Spleen (tissue), 11 donors: ENCODE measurements at regions not wholly inside any gene's neighbourhood (a gene's known extent, or its start where the extent isn't known, plus 50 kb on each side); places are given as distances from the start of the nearest gene placed in this dataset.

Experiments
- DNase-seq: peaks from one replicate; pipeline ENCODE4 v3.0.0-alpha.2; 2020
- H3K27ac ChIP-seq, 8 donors: fragments of 200-600 bp; sonication (generic) in 7 of 8; 1 replicate in 4 of 8; 2 replicates in 4 of 8; pipeline versions ENCODE4 v1.5.0 to v1.8.0; 2016 to 2021; ENCODE audit warnings: inconsistent platforms in 4 of 8, mild to moderate bottlenecking in 4 of 8, moderate library complexity in 1 of 8
- H3K27me3 ChIP-seq, 7 donors: fragments of 200-600 bp; sonication (generic) in 6 of 7; replicated peaks in 1 of 7; 1 replicate in 4 of 7; 2 replicates in 3 of 7; pipeline versions ENCODE4 v1.5.0 to v1.8.0; 2016 to 2021; ENCODE audit warnings: inconsistent platforms in 3 of 7, mild to moderate bottlenecking in 1 of 7
- H3K36me3 ChIP-seq, 6 donors: fragments of 200-600 bp; sonication (generic) in 5 of 6; 1 replicate in 4 of 6; 2 replicates in 2 of 6; pipeline versions ENCODE4 v1.5.0 to v1.8.0; 2016 to 2021; ENCODE audit warnings: inconsistent platforms in 2 of 6
- H3K4me1 ChIP-seq, 6 donors: fragments of 200-600 bp; sonication (generic) in 5 of 6; 1 replicate in 3 of 6; 2 replicates in 3 of 6; pipeline versions ENCODE4 v1.5.0 to v1.8.0; 2016 to 2021; ENCODE audit warnings: inconsistent platforms in 3 of 6
- H3K4me3 ChIP-seq, 8 donors: fragments of 200-600 bp; sonication (generic) in 7 of 8; 1 replicate in 4 of 8; 2 replicates in 4 of 8; pipeline versions ENCODE4 v1.5.0 to v1.8.0; 2016 to 2021; ENCODE audit warnings: inconsistent platforms in 4 of 8, mild to moderate bottlenecking in 4 of 8, moderate library complexity in 2 of 8
- H3K9me3 ChIP-seq, 8 donors: fragments of 200-600 bp; sonication (generic) in 7 of 8; 1 replicate in 4 of 8; 2 replicates in 4 of 8; pipeline versions ENCODE4 v1.5.0 to v1.8.0; 2016 to 2021; ENCODE audit warnings: inconsistent platforms in 4 of 8
- POLR2A ChIP-seq, 3 donors: fragments of 450-650 bp; IDR thresholded peaks; one replicate each; pipeline ENCODE4 v1.5.1; 2017; ENCODE audit warnings: antibody characterized with exemption in 3 of 3, mild to moderate bottlenecking in 1 of 3
- POLR2AphosphoS5 ChIP-seq, 3 donors: sonication (generic); formaldehyde crosslinking; IDR thresholded peaks; one replicate each; pipeline ENCODE4 v1.5.1; 2017; ENCODE audit warnings: antibody characterized with exemption in 3 of 3
- WGBS, 5 donors: extraction: QIAGEN DNeasy Blood & Tissue Kit in 3 of 5; methylation state at CpG; one replicate each; pipeline versions ENCODE4 v1.1.5 to v1.1.7; 2013 to 2018; 5-methylcytosine and 5-hydroxymethylcytosine counted together
- intact Hi-C: fragments of 100-400 bp; cut with DNase I; formaldehyde crosslinking; loops from one replicate; pipeline ENCODE4 v1.15.0; 2023; ENCODE audit warnings: low total_unique reads
- TF ChIP-seq, protein P1 (sequence below), 11 experiments: fragments of 200-600 bp in 7 of 11; fragments of 450-650 bp in 4 of 11; sonication (generic) in 4 of 11; IDR thresholded peaks in 8 of 11; conservative IDR thresholded peaks in 3 of 11; 1 replicate in 7 of 11; 2 replicates in 4 of 11; pipeline versions ENCODE4 v1.4.0 to v1.8.0; 2016 to 2021; ENCODE audit warnings: antibody characterized with exemption in 11 of 11, inconsistent platforms in 4 of 11, mild to moderate bottlenecking in 1 of 11
- donor health status: healthy with polysubstance abuse.
- donor health status: DM: no; HTN: no; CAD: no; lungs with moderate emphysema.
- donor health status: DM: no; HTN: no; CAD: no.
- donor health status: Bipolar disorder and iron deficiency.
- donor health status: healthy.
- donor health status: DM: no; HTN: no; CAD: no.
- donor health status: DM: yes; HTN: yes; CAD: no.

DNA sequence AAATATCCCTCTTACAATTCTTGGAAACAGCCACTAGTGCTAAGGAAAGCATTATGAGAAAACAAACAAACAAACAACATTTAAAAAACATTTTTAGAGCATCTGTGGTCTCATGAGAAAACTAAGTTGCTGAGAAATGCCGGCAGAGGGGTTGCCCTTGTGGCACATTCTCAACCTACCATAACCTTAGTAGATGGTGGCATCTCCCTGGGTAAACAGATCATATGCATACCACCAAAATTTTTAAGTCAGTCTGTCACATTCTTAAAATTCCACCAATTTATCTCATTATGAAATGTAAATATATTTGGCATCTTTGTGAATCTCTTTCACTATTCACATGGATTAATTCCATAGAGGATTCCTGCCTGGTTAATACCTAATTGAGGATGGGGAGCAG is 575.7 kb upstream of the MARCKS start:
- DNase-seq = no peak
- no peak for TF ChIP-seq POLR2A (IDR thresholded peaks at IDR 0.05)
- TF ChIP-seq, protein P1, sequence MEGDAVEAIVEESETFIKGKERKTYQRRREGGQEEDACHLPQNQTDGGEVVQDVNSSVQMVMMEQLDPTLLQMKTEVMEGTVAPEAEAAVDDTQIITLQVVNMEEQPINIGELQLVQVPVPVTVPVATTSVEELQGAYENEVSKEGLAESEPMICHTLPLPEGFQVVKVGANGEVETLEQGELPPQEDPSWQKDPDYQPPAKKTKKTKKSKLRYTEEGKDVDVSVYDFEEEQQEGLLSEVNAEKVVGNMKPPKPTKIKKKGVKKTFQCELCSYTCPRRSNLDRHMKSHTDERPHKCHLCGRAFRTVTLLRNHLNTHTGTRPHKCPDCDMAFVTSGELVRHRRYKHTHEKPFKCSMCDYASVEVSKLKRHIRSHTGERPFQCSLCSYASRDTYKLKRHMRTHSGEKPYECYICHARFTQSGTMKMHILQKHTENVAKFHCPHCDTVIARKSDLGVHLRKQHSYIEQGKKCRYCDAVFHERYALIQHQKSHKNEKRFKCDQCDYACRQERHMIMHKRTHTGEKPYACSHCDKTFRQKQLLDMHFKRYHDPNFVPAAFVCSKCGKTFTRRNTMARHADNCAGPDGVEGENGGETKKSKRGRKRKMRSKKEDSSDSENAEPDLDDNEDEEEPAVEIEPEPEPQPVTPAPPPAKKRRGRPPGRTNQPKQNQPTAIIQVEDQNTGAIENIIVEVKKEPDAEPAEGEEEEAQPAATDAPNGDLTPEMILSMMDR (IDR thresholded peaks at IDR 0.05 in 8 of 11, conservative IDR thresholded peaks at IDR 0.05 in 3 of 11) = no peak
- WGBS, 5 donors = 56 to 100% (median 77%) methylated on average over 1 of the region's 1 CpG
- Histone ChIP-seq H3K36me3 (no peaks in the 10 kb centered on the region), H3K27ac (no peak overlapping the region), H3K4me3 (no peak overlapping the region), H3K27me3 (no peaks in the 10 kb centered on the region), H3K4me1 (no peaks in the 10 kb centered on the region), H3K9me3 (peaks cover 0 to 9% (median 6%) of the 10 kb centered on the region in 8 donors)
- intact Hi-C loops = no loop called here

DNA sequence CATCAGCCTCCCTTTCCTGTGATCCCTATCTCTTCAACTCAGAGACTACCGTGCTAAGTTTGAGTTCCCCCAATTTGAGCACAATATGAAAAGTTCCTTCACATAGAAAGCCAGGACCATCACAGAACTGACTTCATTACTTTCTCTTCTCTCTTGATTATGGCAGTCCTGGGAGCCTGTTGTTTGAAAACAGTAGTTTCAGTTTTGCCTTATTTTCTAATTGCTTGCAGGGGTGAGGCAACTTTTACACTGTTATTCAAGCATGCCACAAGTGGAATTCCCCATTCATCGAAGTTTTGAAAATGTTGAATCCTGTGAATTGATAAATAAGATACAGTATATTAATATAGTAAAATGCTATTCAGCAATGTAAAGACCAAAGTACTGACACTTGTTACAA is 569.7 kb upstream of the MARCKS start:
- TF ChIP-seq POLR2AphosphoS5 (IDR thresholded peaks at IDR 0.05) = no peak
- no peak for TF ChIP-seq POLR2A (IDR thresholded peaks at IDR 0.05)
- TF ChIP-seq, protein P1 (IDR thresholded peaks at IDR 0.05 in 8 of 11, conservative IDR thresholded peaks at IDR 0.05 in 3 of 11) = no peak
- intact Hi-C loops = no loop called here
- H3K36me3 ChIP-seq = no peaks in the 10 kb centered on the region
- no peaks in the 10 kb centered on the region for H3K27me3 ChIP-seq
- WGBS, 5 donors = 63 to 75% (median 71%) methylated on average over 2 of the region's 2 CpGs
- DNase-seq = no peak
- peaks cover 0 to 17% (median 9%) of the 10 kb centered on the region in 8 donors for H3K9me3 ChIP-seq
- no peak overlapping the region for H3K27ac ChIP-seq
- H3K4me1 ChIP-seq = no peaks in the 10 kb centered on the region
- H3K4me3 ChIP-seq = no peak overlapping the region

DNA sequence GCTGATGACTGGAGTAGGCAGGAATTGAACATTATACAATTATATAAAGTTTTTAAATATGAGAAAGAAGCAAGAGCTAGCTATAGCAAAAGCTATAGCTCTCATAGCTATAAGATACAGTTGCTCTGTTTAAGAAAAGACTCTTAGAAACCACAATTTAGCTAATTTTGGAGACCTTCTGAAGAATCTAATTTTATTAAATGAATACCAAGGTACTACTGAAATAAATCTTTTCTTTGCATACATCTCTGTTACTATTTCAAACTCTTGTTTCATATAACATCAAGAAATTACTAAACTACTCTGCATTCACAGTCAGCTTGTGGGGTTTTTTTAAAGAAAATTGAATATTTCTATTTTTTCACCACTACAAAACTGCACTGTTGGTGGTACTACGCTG is 568.7 kb upstream of the MARCKS start:
- peaks cover 0 to 17% (median 9%) of the 10 kb centered on the region in 8 donors for H3K9me3 ChIP-seq
- 68 to 86% (median 85%) methylated on average over 1 of the region's 1 CpG for WGBS, 5 donors
- intact Hi-C loops = no loop called here
- TF ChIP-seq POLR2A (IDR thresholded peaks at IDR 0.05) = no peak
- no peak for TF ChIP-seq POLR2AphosphoS5 (IDR thresholded peaks at IDR 0.05)
- TF ChIP-seq, protein P1 (IDR thresholded peaks at IDR 0.05 in 8 of 11, conservative IDR thresholded peaks at IDR 0.05 in 3 of 11) = no peak
- no peak overlapping the region for H3K27ac ChIP-seq
- H3K4me3 ChIP-seq = no peak overlapping the region
- DNase-seq = no peak
- H3K36me3 ChIP-seq = no peaks in the 10 kb centered on the region
- no peaks in the 10 kb centered on the region for H3K4me1 ChIP-seq
- no peaks in the 10 kb centered on the region for H3K27me3 ChIP-seq

- TF ChIP-seq POLR2A (IDR thresholded peaks at IDR 0.05) (no peak), POLR2AphosphoS5 (IDR thresholded peaks at IDR 0.05) (no peak)
- TF ChIP-seq, protein P1 (IDR thresholded peaks at IDR 0.05 in 8 of 11, conservative IDR thresholded peaks at IDR 0.05 in 3 of 11) = no peak
- DNase-seq = no peak
Observed at GRCh38 chr6:113289166-113289565, 568.0 kb upstream of the MARCKS start.

More at GRCh38 chr6:113289166-113289565, 568.0 kb upstream of the MARCKS start:
- 91 to 97% (median 93%) methylated on average over 6 of the region's 6 CpGs for WGBS, 5 donors
- intact Hi-C loops = no loop called here
- Histone ChIP-seq H3K4me1 (no peaks in the 10 kb centered on the region), H3K36me3 (no peaks in the 10 kb centered on the region), H3K9me3 (peaks cover 0 to 17% (median 9%) of the 10 kb centered on the region in 8 donors), H3K4me3 (no peak overlapping the region), H3K27me3 (no peaks in the 10 kb centered on the region), H3K27ac (no peak overlapping the region)
